GM23338 (cell line): ENCODE measurements at regions not wholly inside any gene's neighbourhood (a gene's known extent, or its start where the extent isn't known, plus 50 kb on each side); places are given as distances from the start of the nearest gene placed in this dataset.
A peak's percentile ranks its signal among the peaks of the same experiment; 100 is the strongest.

ENCODE experiments used
- ATAC-seq: fragments of 200-7000 bp; cut with Tn5 transposase; 3 replicates; pipeline ENCODE4 v1.9.1; 2020
- DNase-seq: peaks from one replicate; pipeline ENCODE4 v3.0.0-alpha.2; 2015; ENCODE audit warnings: low spot score
- H2AFZ ChIP-seq: fragments of 200-600 bp; sonication (generic); 2 replicates; pipeline ENCODE4 v1.8.0; 2016; ENCODE audit warnings: antibody characterized with exemption, mild to moderate bottlenecking, moderate library complexity
- H3F3A ChIP-seq: fragments of 200-600 bp; sonication (generic); replicated peaks from 2 replicates; pipeline ENCODE4 v1.8.0; 2017; ENCODE audit warnings: antibody characterized with exemption, mixed run types, low read depth
- H3K27ac ChIP-seq: fragments of 200-600 bp; sonication (generic); 2 replicates; pipeline ENCODE4 v1.6.1; 2016; ENCODE audit warnings: low read depth
- H3K27me3 ChIP-seq: fragments of 200-600 bp; sonication (generic); 2 replicates; pipeline ENCODE4 v1.8.0; 2016; ENCODE audit warnings: mild to moderate bottlenecking, mixed run types, moderate library complexity; ENCODE audit not compliant: insufficient read depth
- H3K36me3 ChIP-seq: fragments of 200-600 bp; sonication (generic); 2 replicates; pipeline ENCODE4 v1.8.0; 2016; ENCODE audit warnings: mild to moderate bottlenecking; ENCODE audit not compliant: insufficient read depth
- H3K4me1 ChIP-seq: fragments of 200-600 bp; sonication (generic); 2 replicates; pipeline ENCODE4 v1.8.0; 2016; ENCODE audit warnings: mild to moderate bottlenecking, moderate library complexity; ENCODE audit not compliant: insufficient read depth
- H3K4me2 ChIP-seq: fragments of 200-600 bp; sonication (generic); 2 replicates; pipeline ENCODE4 v1.7.1; 2017; ENCODE audit warnings: mixed run types
- H3K4me3 ChIP-seq: fragments of 200-600 bp; sonication (generic); 2 replicates; pipeline ENCODE4 v1.6.1; 2016; ENCODE audit warnings: mixed run types
- H3K79me2 ChIP-seq: fragments of 200-600 bp; sonication (generic); replicated peaks from 2 replicates; pipeline ENCODE4 v1.8.0; 2017; ENCODE audit warnings: mild to moderate bottlenecking; ENCODE audit not compliant: insufficient read depth
- H3K9me2 ChIP-seq: fragments of 200-600 bp; sonication (generic); 2 replicates; pipeline ENCODE4 v1.8.0; 2017; ENCODE audit not compliant: insufficient read depth
- H4K20me1 ChIP-seq: fragments of 200-600 bp; sonication (generic); replicated peaks from 2 replicates; pipeline ENCODE4 v1.8.0; 2017; ENCODE audit warnings: mild to moderate bottlenecking; ENCODE audit not compliant: insufficient read depth
- H3K27ac Mint-ChIP-seq: 2 replicates; pipeline ENCODE4 v1.8.0; 2020; ENCODE audit warnings: inconsistent platforms, mild to moderate bottlenecking, moderate library complexity, mixed read lengths
- H3K27me3 Mint-ChIP-seq: 3 replicates; pipeline ENCODE4 v1.8.0; 2022; ENCODE audit warnings: low read depth, mild to moderate bottlenecking, moderate library complexity, mixed read lengths, inconsistent platforms; ENCODE audit not compliant: insufficient read depth, poor library complexity
- H3K36me3 Mint-ChIP-seq: 3 replicates; pipeline ENCODE4 v1.8.0; 2021; ENCODE audit warnings: low read depth, mild to moderate bottlenecking, inconsistent platforms, moderate library complexity, mixed read lengths
- H3K4me1 Mint-ChIP-seq: 3 replicates; pipeline ENCODE4 v1.8.0; 2020; ENCODE audit warnings: mild to moderate bottlenecking, inconsistent platforms, mixed read lengths
- H3K4me3 Mint-ChIP-seq: 3 replicates; pipeline ENCODE4 v1.8.0; 2021; ENCODE audit warnings: moderate library complexity, mild to moderate bottlenecking, inconsistent platforms, mixed read lengths
- H3K9me3 Mint-ChIP-seq: 3 replicates; pipeline ENCODE4 v1.8.0; 2020; ENCODE audit warnings: moderate library complexity, mild to moderate bottlenecking, inconsistent platforms, mixed read lengths
- ETS1 ChIP-seq: IDR thresholded peaks from 2 replicates; pipeline ENCODE4 v1.6.1; 2016; ENCODE audit warnings: antibody characterized with exemption
- EZH2 ChIP-seq: fragments of 200-600 bp; sonication (generic); IDR thresholded peaks from one replicate; pipeline ENCODE4 v1.8.0; 2017; ENCODE audit warnings: antibody characterized with exemption, mild to moderate bottlenecking, low read depth; ENCODE audit not compliant: unreplicated experiment
- EZH2phosphoT487 ChIP-seq: fragments of 200-600 bp; sonication (generic); IDR thresholded peaks from one replicate; pipeline ENCODE4 v1.8.1; 2018; ENCODE audit warnings: antibody characterized with exemption; ENCODE audit not compliant: unreplicated experiment
- NANOG ChIP-seq: IDR thresholded peaks from 2 replicates; pipeline ENCODE4 v1.6.1; 2016; ENCODE audit warnings: antibody characterized with exemption, borderline replicate concordance
- REST ChIP-seq: IDR thresholded peaks from one replicate; pipeline ENCODE4 v1.6.1; 2018; ENCODE audit warnings: antibody characterized with exemption; ENCODE audit not compliant: unreplicated experiment
- STAT1 ChIP-seq: IDR thresholded peaks from one replicate; pipeline ENCODE4 v1.6.1; 2016; ENCODE audit warnings: antibody characterized with exemption; ENCODE audit not compliant: unreplicated experiment
- ZNF114 ChIP-seq: fragments of 250-450 bp; sonication (Bioruptor Pico); IDR thresholded peaks from 2 replicates; pipeline ENCODE4 v1.5.0; 2020; ENCODE audit warnings: mild to moderate bottlenecking, moderate library complexity
- TF ChIP-seq, protein P1 (sequence below), 2 experiments: fragments of 200-600 bp in 1 of 2; sonication (generic) in 1 of 2; conservative IDR thresholded peaks; 2 replicates each; pipeline versions ENCODE4 v1.5.1 to v1.6.1; 2016 to 2017; ENCODE audit warnings: antibody characterized with exemption in 2 of 2, low read depth in 2 of 2, mild to moderate bottlenecking in 2 of 2, moderate library complexity in 1 of 2

- Mint-ChIP-seq H3K36me3 (no peaks in the 10 kb centered on the region), H3K27ac (no peak overlapping the region), H3K4me1 (no peaks in the 10 kb centered on the region), H3K27me3 (peaks cover 2% of the 10 kb centered on the region), H3K9me3 (no peaks in the 10 kb centered on the region), H3K4me3 (no peak overlapping the region)
- H3K79me2 ChIP-seq, result no peaks in the 10 kb centered on the region
- H2AFZ ChIP-seq, result no peak overlapping the region
- H3K9me2 ChIP-seq, result no peaks in the 10 kb centered on the region
- H3F3A ChIP-seq, result no peaks in the 10 kb centered on the region
- no peak overlapping the region for H3K27ac ChIP-seq
- ATAC-seq, result peak; percentile 66
- no peaks in the 10 kb centered on the region for H3K36me3 ChIP-seq
- no peak overlapping the region for H3K4me2 ChIP-seq
- no peak for DNase-seq
- no peak for TF ChIP-seq ZNF114 (CRISPR knock-in tag)
- peak; percentile 70 for TF ChIP-seq REST
- H3K4me1 ChIP-seq, result no peaks in the 10 kb centered on the region
- no peaks in the 10 kb centered on the region for H4K20me1 ChIP-seq
- H3K27me3 ChIP-seq, result no peaks in the 10 kb centered on the region
- no peak overlapping the region for H3K4me3 ChIP-seq
Observed at GRCh38 chr7:131170440-131171271, 157.0 kb upstream of the MKLN1 start.

- Mint-ChIP-seq H3K27ac (no peak overlapping the region), H3K4me3 (no peak overlapping the region), H3K4me1 (no peaks in the 10 kb centered on the region), H3K36me3 (no peaks in the 10 kb centered on the region), H3K9me3 (no peaks in the 10 kb centered on the region), H3K27me3 (no peaks in the 10 kb centered on the region)
- Histone ChIP-seq H3K36me3 (no peaks in the 10 kb centered on the region), H3F3A (no peaks in the 10 kb centered on the region), H4K20me1 (no peaks in the 10 kb centered on the region), H3K4me2 (no peak overlapping the region), H3K9me2 (no peaks in the 10 kb centered on the region), H3K4me3 (no peak overlapping the region), H3K27me3 (no peaks in the 10 kb centered on the region), H3K27ac (no peak overlapping the region), H3K4me1 (no peaks in the 10 kb centered on the region), H3K79me2 (no peaks in the 10 kb centered on the region), H2AFZ (no peak overlapping the region)
- ATAC-seq, result no peak
- no peak for DNase-seq
- TF ChIP-seq NANOG (no peak), EZH2 (no peak), REST (no peak), EZH2phosphoT487 (no peak), ETS1 (no peak), STAT1 (no peak)
- TF ChIP-seq, protein P1, sequence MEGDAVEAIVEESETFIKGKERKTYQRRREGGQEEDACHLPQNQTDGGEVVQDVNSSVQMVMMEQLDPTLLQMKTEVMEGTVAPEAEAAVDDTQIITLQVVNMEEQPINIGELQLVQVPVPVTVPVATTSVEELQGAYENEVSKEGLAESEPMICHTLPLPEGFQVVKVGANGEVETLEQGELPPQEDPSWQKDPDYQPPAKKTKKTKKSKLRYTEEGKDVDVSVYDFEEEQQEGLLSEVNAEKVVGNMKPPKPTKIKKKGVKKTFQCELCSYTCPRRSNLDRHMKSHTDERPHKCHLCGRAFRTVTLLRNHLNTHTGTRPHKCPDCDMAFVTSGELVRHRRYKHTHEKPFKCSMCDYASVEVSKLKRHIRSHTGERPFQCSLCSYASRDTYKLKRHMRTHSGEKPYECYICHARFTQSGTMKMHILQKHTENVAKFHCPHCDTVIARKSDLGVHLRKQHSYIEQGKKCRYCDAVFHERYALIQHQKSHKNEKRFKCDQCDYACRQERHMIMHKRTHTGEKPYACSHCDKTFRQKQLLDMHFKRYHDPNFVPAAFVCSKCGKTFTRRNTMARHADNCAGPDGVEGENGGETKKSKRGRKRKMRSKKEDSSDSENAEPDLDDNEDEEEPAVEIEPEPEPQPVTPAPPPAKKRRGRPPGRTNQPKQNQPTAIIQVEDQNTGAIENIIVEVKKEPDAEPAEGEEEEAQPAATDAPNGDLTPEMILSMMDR (conservative IDR thresholded peaks at IDR 0.05; ENCODE audit: low read depth in 2 of 2), result no peak
Observed at GRCh38 chr7:131173145-131173890, 154.4 kb upstream of the MKLN1 start.
